ENCODE measurements at regions not wholly inside any gene's neighbourhood (a gene's known extent, or its start where the extent isn't known, plus 50 kb on each side); places are given as distances from the start of the nearest gene placed in this dataset.

- no peak for TF ChIP-seq CTCF (conservative IDR thresholded peaks at IDR 0.05; ENCODE audit: low read length)
- TF ChIP-seq EZH2phosphoT487 (IDR thresholded peaks at IDR 0.05; ENCODE audit: borderline replicate concordance, low read depth, low read length): no peak
Measured at GRCh38 chr6:14671937-14672336, 554.4 kb downstream of the CD83 start.
